Omental fat pad (tissue), 3 donors: ENCODE measurements at regions not wholly inside any gene's neighbourhood (a gene's known extent, or its start where the extent isn't known, plus 50 kb on each side); places are given as distances from the start of the nearest gene placed in this dataset.

Experiments used
- ATAC-seq: fragments of 150-250 bp; one replicate; pipeline ENCODE4 v1.9.1; 2016; ENCODE audit warnings: mild to moderate bottlenecking, moderate library complexity; ENCODE audit not compliant: low FRiP score
- DNase-seq: peaks from one replicate; pipeline ENCODE4 v3.0.0-alpha.2; 2019; ENCODE audit warnings: low spot score
- TF ChIP-seq, protein P1 (sequence below), 3 donors: fragments of 450-650 bp; IDR thresholded peaks; one replicate each; pipeline ENCODE4 v1.5.1; 2016 to 2017; ENCODE audit warnings: antibody characterized with exemption in 3 of 3, mild to moderate bottlenecking in 3 of 3, moderate library complexity in 2 of 3

DNA sequence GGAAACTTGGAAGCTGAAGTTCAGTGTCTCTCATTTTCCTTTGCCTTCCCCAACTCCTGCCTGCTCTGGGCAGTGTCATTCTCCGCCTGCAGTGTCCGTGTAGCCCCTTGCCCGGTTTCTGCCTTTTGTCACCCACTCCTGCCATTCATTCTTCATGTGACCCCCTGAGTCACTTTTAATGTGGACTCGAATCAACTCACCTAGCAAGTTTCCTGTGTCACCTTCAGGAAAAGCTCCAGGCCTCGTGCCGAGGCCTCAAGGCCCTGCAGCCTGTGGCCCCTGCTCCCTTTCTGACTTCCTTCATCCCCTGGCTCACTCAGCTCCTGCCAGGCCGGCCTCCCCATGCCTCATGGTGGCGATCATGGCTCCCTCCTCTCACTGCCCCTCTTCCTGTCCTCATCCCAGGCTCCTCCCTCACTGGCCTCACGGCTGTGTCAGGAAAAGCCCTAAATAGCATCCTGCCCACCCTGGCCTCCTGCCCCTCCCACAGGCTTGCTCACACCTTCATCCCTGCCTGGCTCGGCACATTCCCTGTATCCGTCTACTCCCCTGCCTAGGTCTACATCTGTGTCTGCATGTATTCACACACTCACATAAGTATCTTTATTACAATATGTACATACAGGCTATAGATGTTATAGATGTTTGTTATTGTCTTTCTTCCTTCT is 294.9 kb downstream of the MED10 start:
- no peak for ATAC-seq
- DNase-seq = no peak
- TF ChIP-seq, protein P1, sequence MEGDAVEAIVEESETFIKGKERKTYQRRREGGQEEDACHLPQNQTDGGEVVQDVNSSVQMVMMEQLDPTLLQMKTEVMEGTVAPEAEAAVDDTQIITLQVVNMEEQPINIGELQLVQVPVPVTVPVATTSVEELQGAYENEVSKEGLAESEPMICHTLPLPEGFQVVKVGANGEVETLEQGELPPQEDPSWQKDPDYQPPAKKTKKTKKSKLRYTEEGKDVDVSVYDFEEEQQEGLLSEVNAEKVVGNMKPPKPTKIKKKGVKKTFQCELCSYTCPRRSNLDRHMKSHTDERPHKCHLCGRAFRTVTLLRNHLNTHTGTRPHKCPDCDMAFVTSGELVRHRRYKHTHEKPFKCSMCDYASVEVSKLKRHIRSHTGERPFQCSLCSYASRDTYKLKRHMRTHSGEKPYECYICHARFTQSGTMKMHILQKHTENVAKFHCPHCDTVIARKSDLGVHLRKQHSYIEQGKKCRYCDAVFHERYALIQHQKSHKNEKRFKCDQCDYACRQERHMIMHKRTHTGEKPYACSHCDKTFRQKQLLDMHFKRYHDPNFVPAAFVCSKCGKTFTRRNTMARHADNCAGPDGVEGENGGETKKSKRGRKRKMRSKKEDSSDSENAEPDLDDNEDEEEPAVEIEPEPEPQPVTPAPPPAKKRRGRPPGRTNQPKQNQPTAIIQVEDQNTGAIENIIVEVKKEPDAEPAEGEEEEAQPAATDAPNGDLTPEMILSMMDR (IDR thresholded peaks at IDR 0.05) = no peak

DNA sequence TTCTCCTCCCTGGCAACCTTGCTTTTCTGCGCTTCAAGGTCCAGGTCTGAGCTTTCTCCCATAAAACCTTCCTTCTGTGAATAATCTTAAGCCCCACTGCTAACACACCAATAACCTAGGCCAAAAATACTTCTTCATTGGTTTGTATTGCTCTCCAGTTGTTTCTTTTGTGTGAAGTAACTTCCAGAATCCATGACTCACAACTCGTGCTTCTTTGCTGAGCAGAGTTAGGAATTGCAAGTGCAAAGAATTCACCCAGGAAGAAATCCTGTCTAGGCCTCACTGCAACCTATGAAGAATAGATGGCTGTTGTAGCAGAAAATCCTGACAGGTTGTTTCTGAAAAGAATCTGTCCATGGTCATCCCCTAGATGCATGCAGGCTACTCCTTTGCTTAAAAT is 295.7 kb downstream of the MED10 start:
- DNase-seq (no peak), ATAC-seq (no peak)
- TF ChIP-seq, protein P1 (IDR thresholded peaks at IDR 0.05) = no peak

DNA sequence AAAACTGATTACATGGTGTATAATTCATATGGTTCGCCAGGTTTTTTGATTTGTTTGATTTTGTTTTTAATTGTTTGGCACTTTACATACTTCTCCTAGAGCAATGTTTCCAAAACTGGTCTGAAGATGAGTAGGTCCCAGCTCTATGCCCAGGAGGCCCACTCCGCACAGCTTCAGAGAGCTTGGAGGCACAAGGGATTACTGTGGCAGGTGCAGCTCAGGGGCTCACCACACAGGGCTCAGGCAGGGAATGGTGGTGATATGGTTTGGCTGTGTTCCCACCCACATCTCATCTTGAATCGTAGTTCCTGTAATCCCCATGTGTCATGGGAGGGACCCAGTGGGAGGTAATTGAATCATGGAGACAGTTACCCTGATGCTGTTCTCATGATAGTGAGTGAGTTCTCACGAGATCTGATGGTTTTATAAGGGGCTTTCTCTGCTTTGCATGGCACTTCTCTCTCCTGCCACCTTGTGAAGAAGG is 296.6 kb downstream of the MED10 start:
- ATAC-seq = no peak
- DNase-seq = no peak
- TF ChIP-seq, protein P1 (IDR thresholded peaks at IDR 0.05) = no peak

DNA sequence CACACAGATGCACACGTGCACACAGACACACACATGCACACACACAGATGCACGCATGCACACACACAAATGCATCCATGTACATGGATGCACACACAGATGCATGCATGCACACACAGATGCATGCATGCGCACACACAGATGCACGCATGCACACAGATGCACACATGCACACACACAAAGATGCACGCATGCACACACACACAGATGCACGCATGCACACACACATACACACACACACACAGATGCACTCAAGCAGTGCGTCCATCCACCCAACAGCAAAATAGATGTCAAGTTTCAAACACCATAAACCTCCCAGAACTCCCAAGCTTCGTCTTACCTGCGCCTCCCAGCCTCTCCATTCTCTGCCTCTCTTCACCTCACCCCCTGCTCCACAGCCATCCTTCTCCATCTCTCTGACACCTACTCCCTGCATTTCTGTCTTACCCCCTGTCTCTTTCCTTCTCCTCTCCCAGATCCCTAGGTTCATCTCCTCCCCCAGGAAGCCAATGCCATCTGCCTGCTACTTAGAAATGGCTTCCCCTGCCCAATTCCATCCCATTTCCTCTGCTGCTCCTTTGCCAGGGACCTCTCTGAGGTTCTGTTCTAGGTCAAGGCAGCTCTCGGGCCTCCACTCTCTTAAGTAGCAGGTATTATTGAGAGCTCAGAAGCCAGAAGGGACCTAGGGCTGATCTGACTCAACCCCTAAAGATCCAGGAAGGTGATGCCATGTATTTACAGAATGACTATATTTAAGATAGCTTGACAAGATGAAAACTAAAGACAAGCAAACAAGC is 297.2 kb downstream of the MED10 start:
- DNase-seq = no peak
- no peak for ATAC-seq
- TF ChIP-seq, protein P1 (IDR thresholded peaks at IDR 0.05) = no peak

DNA sequence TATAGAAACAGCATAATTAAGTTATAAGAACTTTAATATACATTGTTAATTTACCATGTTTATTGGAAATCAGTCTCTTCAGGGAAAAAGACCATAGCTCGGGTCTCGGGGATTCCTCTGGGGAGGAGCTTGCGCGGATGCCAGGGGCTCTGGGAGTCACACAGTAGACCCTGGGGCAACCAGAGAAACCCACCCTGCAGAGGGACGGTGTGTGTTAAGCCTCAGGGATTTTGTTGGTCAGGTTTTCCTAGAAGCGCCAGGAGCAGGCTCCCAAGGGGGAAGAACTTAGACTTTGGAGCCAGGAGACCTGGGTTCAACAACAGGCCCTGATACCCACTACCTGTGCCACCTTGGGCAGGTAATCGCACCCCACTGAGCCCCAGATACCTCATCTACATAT is 297.9 kb downstream of the MED10 start:
- TF ChIP-seq, protein P1 (IDR thresholded peaks at IDR 0.05) = no peak
- ATAC-seq (no peak), DNase-seq (no peak)

DNA sequence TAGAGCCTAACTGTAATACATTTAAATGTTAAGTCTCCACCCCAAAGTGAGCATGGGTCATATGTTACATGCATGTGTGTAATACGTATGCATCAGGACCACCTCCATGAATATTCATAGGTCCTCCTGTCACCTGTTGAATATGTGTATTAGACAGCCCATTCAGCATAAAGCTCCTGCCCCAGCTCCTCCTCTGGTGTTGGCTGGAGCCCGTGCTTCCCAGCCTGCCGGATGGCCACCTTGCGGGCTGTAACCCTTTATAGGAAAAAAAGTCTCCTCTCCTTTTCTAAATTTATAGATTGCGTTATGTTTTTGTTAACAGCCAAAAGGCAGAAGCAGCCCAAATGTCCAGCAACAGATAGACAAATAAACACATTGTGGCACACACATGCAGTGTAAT is 299.5 kb downstream of the MED10 start:
- DNase-seq (no peak), ATAC-seq (no peak)
- TF ChIP-seq, protein P1 (IDR thresholded peaks at IDR 0.05) = no peak
